ENCODE measurements at regions not wholly inside any gene's neighbourhood (a gene's known extent, or its start where the extent isn't known, plus 50 kb on each side); places are given as distances from the start of the nearest gene placed in this dataset.

- TF ChIP-seq OSR1 (CRISPR knock-in tag; IDR thresholded peaks at IDR 0.05) (no peak), POU6F1 (CRISPR knock-in tag; IDR thresholded peaks at IDR 0.05; ENCODE audit: borderline replicate concordance, low read depth) (no peak)
- peak; percentile 43 for ATAC-seq
These were observed 611.6 kb upstream of the VRK2 start for GRCh38 chr2:57434972-57435371.

- ATAC-seq: no peak
These were observed 609.5 kb upstream of the VRK2 start for GRCh38 chr2:57437077-57437476.

GRCh38 chr2:57440437-57440836, 606.2 kb upstream of the VRK2 start:
- no peak for ATAC-seq
- TF ChIP-seq TSHZ2 (CRISPR knock-in tag; IDR thresholded peaks at IDR 0.05) (no peak), OSR1 (CRISPR knock-in tag; IDR thresholded peaks at IDR 0.05) (no peak)

More at GRCh38 chr2:57437077-57437476, 609.5 kb upstream of the VRK2 start:
- TF ChIP-seq ISL1 (CRISPR knock-in tag; IDR thresholded peaks at IDR 0.05) (no peak), BACH2 (CRISPR knock-in tag; IDR thresholded peaks at IDR 0.05; ENCODE audit: borderline replicate concordance) (no peak), CSDC2 (CRISPR knock-in tag; IDR thresholded peaks at IDR 0.05) (no peak), PPARA (CRISPR knock-in tag; IDR thresholded peaks at IDR 0.05; ENCODE audit: borderline replicate concordance) (no peak), TCF4 (CRISPR knock-in tag; IDR thresholded peaks at IDR 0.05; ENCODE audit: borderline replicate concordance) (no peak), RARB (CRISPR knock-in tag; IDR thresholded peaks at IDR 0.05) (no peak)

GRCh38 chr2:57443086-57443485, 603.5 kb upstream of the VRK2 start:
- ATAC-seq: no peak
- TF ChIP-seq POU6F1 (CRISPR knock-in tag; IDR thresholded peaks at IDR 0.05; ENCODE audit: borderline replicate concordance, low read depth) (no peak), ZNF8 (CRISPR knock-in tag; IDR thresholded peaks at IDR 0.05) (no peak), CREB5 (CRISPR knock-in tag; IDR thresholded peaks at IDR 0.05; ENCODE audit: low read depth) (no peak), ARNTL (CRISPR knock-in tag; IDR thresholded peaks at IDR 0.05; ENCODE audit: borderline replicate concordance, low read depth) (no peak), TCF4 (CRISPR knock-in tag; IDR thresholded peaks at IDR 0.05; ENCODE audit: borderline replicate concordance) (no peak), ISL1 (CRISPR knock-in tag; IDR thresholded peaks at IDR 0.05) (no peak), TSHZ2 (CRISPR knock-in tag; IDR thresholded peaks at IDR 0.05) (no peak), OSR1 (CRISPR knock-in tag; IDR thresholded peaks at IDR 0.05) (no peak), RARB (CRISPR knock-in tag; IDR thresholded peaks at IDR 0.05) (no peak), BACH2 (CRISPR knock-in tag; IDR thresholded peaks at IDR 0.05; ENCODE audit: borderline replicate concordance) (no peak), ZNF70 (CRISPR knock-in tag; IDR thresholded peaks at IDR 0.05) (no peak), ESRRG (CRISPR knock-in tag; IDR thresholded peaks at IDR 0.05) (no peak), ZC3H10 (CRISPR knock-in tag; IDR thresholded peaks at IDR 0.05) (no peak), CSDC2 (CRISPR knock-in tag; IDR thresholded peaks at IDR 0.05) (no peak), ZFP30 (CRISPR knock-in tag; IDR thresholded peaks at IDR 0.05) (no peak), PPARA (CRISPR knock-in tag; IDR thresholded peaks at IDR 0.05; ENCODE audit: borderline replicate concordance) (no peak), GLIS3 (CRISPR knock-in tag; IDR thresholded peaks at IDR 0.05) (no peak), ZFP3 (CRISPR knock-in tag; IDR thresholded peaks at IDR 0.05) (no peak)

Measured in SK-N-SH treated with all-trans-retinoic acid at 6 μM for 48 hours (cell line).